Neural cell (in vitro differentiated cells): ENCODE measurements at regions not wholly inside any gene's neighbourhood (a gene's known extent, or its start where the extent isn't known, plus 50 kb on each side); places are given as distances from the start of the nearest gene placed in this dataset.

ENCODE experiments used
- POLR2AphosphoS5 ChIP-seq: IDR thresholded peaks from 2 replicates; pipeline ENCODE4 v1.6.1; 2012
- REST ChIP-seq: IDR thresholded peaks from 2 replicates; pipeline ENCODE4 v1.6.1; 2012; ENCODE audit warnings: borderline replicate concordance

- no peak for TF ChIP-seq POLR2AphosphoS5
- TF ChIP-seq REST: no peak
These were observed 154.3 kb upstream of the RNPC3 start for GRCh38 chr1:103371234-103371633.
